ENCODE measurements at regions not wholly inside any gene's neighbourhood (a gene's known extent, or its start where the extent isn't known, plus 50 kb on each side); places are given as distances from the start of the nearest gene placed in this dataset.

DNA sequence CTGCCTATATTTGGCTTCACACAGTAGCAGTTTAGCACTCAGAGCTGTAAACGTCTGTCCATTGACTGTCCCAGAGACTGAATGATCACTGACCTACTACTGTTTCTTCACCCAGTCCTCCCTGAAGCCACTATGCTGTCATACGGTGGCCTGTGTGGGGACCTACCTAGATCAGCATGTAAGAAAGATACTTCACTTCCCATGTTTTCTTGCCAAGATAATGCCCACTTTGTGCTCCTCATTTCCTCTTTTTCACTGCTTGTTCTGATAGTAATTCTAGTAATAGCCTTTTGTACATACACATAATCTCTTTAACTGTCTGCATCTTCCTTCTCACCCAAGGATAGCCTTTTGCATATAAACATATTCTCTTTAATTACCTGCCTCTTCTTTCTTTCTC, 109.9 kb upstream of the TIAM2 start:
- DNase-seq, result no peak

DNA sequence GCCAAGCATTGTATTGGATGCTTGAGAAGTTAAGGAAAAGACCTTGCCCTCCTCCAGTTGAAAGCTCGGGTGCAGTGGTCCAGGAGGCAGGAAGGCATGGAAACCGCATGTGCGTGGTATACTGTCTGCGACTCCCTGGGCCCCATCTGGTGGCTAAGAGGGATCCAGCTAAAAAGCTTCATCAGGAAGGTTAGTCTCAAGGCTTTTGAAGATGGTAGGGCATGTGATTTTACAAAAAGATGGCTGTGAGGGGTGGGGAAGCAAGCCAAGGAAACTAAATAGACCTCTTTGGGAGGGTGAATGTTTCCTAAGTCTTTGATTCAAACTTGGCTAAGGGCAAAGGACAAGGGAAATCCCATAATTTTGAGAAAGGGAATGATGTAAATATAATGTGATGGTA, 109.1 kb upstream of the TIAM2 start:
- DNase-seq, result no peak

DNA sequence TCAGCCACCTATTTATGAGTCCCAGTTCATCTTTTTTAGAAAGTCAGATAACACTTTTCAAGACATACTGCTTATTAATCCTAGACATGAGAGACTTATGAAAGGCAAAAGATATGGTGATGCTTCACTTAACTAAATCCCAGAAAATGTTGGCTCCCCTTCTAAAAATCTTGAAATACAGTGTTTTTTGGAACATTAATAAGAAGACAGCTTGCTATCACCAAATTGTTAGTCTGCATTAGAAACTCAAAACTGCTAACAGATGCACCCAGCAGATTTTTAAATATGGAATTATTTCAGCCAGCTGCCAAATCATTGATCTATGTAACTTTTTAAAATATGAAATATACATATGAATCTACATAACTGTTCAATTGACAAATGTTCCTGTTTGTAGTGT, 108.6 kb upstream of the TIAM2 start:
- DNase-seq, result no peak

DNA sequence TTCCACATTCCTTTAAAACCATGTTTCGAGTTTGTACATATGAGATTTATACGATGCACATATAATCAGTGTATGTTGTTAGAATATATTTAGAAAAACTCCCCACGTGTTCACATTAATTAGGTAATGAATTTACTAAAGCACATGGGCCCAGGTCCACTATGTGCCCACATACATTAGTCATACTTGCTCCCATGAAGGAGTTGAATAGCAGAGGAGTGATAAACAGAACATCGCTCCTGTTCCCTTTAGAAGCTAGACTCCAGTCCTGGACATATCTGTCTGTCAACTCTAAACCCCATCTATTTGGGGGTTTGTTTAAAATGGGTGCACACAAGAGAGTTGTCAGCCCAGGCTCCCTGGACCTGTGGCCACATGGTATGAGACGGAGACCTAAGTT, 108.1 kb upstream of the TIAM2 start:
- no peak for DNase-seq

DNA sequence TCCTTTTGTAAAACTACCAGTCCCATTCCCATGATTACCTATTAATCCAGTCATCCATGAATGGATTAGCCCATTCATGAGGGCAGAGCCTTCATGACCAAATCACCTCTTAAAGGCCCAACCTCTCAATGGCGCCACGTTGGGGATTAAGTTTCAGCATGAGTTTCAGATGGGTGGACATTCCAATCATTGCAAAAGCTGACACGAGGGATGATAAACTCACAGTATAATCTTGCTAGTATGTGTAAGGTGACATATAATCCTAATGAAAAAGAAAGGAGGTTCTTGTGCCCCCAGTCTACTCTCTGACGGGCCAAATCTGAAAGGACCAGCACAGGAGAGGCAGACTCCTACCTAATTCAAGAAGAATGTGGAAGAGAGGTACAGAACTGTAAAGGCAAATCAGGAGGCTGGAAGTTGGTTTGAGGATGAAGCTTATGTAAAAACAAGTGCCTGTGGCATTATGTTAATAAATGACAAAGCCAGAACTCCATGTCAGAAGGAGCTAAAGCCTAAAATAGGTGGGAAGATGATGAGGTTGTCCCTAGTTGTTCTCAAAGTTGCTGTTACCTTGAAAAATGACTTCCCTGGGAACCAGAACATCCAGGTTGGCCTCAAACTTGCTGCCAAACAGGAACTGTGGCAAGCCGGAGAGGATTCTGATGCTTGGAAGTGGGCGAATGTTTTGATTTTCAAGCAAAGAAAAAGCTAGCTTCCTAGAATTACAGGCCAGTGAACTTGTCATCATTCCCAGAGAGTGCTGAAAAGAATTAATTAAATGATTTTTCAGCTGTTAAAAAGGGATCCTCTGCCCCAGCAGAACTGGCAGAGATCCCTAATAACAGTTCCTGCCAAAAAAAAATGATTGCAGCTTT, 106.5 kb upstream of the TIAM2 start:
- no peak for DNase-seq

DNA sequence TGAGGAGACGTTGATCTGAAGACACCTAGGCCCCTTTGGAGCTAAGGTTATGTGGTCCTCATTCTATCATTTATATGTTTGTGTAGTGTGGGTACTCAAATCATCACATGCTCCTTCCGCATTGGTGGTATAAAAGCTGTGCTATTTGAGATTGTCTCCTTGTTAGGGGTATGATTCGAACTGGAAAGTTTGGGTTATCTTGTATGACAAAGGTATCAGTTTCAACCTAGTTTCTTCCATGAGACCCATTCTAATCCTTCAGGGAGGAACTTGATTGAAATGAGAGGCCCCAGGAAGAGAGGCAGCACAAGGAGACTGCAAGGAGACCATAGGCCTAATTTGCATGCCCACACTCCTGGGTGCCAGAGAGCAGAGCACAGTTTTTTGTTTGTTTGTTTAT, 104.2 kb upstream of the TIAM2 start:
- no peak for DNase-seq

DNA sequence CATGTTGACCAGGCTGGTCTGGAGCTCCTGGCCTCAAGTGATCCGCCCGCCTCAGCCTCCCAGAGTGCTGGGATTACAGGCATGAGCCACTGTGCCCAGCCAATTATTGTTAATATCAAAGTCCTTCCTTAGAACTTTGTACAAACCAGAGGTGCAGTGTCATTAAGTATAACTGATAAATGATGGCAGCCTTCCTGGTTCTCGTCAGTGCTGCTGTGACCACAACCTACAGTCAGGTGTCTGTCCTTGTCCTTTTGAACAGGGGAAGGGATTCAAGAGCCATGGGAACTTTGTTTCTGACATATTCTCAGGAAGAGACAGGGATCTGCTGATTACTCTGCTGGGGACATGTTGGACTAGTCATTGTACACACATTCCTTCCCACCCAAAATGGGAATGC, 103.2 kb upstream of the TIAM2 start:
- DNase-seq, result no peak

DNA sequence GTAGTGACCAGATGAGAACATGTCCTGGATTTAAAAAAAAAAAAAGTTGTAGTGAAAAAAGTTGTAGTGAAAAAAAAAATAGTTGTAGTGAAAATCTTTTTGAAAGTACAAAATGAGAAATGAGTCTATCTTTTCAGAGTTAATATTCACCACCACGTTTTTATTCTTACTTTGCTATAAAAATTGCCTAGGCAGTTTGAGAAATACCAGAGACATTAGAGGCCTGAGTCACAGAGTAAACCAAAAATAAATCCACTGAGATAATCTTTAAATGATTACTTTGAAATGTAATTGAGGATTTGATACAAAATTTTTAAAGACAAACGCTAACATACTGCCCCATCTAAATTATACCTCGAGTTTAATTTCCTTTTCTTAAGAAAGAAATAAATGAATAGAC, 101.2 kb upstream of the TIAM2 start:
- no peak for DNase-seq

DNA sequence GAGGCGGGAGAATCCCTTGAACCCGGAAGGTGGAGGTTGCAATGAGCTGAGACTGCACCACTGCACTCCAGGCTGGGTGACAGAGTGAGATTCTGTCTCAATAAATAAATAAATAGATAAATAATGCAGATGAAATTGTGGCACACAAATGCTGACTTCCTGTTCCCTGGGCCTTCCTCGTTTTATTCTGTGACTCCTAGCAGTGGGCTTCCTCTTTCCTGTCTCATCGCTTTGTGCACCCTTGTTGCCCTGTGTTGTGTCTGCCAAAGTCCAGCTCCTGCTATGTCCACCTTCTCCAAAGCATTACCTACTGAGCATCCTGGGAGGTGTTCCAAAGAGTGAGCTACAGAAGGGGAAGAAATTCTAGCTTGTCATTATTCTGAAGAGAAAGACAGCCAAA, 100.2 kb upstream of the TIAM2 start:
- no peak for DNase-seq

DNA sequence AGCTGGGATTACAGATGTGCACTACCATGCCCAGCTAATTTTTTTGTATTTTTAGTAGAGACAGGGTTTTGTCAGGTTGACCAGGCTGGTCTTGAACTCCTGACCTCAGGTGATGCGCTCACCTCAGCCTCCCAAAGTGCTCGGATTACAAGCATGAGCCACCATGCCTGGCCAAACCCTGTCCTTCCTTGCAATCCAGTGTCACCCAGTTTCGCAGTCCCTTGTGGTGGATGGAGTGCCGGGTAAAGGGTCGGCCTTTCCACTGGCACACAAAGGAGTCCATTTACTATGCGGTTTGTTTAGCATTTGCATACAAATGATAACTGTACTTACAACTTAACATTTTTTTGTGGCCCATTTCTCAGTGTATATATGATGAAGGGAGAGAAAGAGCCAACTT, 99.3 kb upstream of the TIAM2 start:
- DNase-seq, result no peak

DNA sequence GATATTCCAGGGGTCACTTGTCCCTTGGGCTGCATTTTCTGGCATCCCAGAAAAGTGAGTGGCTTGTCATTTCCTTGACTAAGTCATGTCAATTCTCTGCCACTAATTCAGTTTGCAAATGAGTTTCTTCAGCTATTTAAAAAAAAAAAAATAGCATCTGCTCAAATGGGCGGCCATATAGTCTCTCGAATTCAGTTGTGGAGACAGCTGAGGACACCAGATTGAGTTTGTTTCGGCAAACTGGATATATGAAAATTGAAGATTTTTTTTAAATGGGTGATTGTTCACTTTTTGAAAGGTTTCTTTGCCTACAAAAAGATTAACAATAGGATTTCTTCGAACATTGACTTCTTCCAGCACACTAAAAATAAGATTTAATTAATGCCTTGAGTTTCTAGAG, 96.3 kb upstream of the TIAM2 start:
- no peak for DNase-seq

DNA sequence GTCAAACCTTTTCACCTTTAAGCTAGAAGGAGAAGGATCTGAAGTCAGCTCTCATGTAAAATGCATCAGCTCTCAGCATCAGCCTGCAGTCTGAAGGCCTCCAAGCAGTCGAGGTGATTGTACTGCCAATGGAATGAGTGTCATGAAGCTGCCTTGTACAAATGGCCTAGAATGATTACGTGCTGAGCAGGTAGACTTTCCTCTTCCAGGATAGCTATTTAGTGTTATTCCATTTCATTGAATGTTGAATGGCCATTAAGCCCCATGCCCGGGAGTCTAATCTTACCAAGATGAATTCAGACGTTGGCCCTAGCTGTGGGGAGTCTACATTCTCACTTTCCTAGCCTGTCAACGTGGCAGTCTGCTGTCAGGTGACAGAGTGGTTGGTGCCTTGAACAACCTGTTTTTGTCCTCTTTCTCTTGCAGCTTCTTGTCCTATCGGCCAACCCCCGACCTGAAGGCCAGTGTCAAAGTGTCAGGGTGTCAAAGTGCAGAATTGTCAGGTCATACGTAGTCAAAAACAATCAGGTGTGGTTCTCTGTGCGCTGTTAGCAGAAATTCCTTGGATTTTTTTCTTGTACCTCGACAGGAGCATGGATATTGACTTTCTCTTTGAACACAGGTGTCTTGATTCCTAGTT, 95.2 kb upstream of the TIAM2 start:
- DNase-seq, result no peak

DNA sequence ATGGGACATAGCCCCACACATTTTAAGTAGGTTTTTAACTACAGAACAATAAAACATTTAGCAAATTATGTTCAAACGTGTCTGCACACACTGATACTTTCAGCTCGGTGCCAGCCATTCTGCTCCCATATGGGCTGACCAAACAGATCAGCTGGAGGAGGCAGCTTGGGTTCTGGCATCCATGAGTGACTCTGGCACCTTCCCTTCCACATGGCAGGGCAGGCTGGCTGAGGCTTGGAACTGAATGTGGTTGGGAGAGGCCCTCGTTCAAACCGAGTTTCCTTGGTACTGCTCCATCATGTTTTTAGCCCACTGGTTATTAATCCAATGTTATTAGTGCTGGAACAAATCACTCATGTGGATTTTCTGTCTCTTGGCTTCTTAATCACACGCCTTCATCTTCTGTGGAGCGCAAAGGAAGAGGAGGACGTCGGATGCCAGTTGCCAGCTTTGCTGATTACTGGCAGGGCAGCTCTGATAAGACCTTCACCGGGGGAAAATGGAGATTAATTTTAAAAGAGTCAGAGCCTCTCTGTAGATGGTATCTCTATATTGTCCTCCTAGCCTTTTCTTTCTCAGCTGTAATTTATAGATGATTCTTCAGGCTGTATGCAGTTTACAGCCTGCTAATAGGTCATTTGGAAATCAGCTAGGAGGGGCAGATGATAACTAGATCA, 93.1 kb upstream of the TIAM2 start:
- no peak for DNase-seq

DNA sequence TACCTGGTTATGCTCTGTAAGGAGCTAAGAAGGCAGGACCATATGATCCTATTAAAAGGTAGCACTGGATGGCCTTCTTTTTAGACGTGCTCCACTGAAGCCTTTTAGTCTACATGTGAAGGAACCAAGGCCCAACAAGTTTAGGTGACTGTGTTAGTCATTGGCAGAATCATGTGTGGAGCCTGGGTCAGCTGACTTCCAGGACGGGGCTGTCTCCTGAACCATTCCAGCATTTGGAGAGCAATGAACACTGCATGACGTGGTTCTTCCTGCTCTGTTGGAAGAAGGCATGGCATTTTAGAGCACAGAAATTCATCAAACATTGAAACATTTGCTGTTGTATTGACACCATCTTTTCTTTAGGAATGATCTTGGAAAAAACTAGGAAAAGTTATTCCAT, 87.8 kb upstream of the TIAM2 start:
- no peak for DNase-seq

DNA sequence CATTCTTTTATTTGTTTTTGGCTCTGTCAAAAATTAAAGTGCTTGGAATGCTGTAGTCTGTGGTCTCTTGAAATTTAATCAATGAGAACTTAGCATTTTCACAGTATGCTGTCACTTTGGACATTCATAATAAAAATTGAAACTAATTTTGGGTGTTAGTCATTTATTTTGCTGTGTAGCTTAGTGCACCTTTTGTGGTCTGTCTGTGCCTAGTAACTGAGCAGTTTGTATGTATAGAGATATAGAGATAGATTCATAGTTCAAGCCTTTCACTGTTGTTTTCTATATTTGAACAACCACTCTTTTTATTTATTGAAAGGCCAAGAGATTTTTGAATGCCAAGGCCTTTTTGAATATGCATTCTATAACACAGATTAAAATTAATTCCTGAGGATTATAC, 86.4 kb upstream of the TIAM2 start:
- DNase-seq, result no peak

DNA sequence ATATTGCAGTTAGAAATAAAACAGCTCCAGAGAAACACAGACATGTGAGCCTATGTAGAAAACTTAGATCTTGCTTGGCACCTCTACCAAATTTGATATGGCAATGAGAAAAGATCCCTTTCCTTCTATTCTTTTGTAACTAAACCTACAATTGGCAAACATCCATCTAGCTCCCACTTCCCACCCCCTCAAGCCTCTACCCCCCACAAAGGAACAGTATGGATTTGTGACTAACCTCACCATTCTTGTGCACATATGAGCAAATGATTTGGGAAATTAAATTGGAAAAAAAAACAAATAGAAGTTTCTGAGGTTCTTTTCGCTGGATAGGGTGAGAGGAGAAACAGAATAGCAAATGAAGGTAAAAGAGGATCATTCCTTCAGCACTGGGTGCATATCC, 85.8 kb upstream of the TIAM2 start:
- no peak for DNase-seq

DNA sequence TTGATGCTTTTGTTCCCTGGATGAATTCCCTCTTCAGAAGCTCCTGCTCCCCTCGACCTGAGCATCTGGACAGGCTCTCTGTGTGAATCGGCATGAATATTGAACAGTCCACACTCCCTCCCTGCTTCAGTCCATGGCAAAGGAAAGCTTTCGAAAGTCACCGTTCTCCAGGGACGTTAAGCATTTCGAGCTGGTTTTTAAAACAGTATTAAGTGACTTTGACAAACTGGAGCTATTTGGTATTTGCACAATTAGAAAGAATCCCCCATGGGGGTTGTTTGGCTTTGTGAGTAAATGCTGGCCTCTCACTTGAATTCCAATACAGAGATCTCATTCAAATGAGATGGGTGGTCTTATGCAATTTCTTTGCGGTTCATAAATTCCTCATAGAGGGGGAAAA, 85.3 kb upstream of the TIAM2 start:
- DNase-seq, result no peak

DNA sequence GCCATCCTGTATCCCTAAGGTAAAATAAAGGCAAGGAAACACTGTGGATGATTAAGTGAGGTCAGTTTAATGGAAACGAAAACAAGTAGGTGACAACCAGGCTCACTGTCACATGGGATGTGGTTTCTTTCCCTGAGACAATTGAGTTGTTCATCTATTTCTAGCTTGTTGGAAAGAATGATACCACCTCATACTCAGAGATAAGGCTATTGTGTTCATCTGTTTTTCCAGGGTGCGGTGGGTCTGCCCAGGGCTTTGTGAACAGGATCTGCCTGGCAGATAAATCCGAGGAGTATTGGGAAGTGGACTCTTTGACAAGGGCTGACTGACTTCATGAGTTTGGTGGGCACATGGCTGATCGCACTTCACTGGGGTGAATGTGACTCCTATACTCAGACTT, 80.8 kb upstream of the TIAM2 start:
- no peak for DNase-seq

DNA sequence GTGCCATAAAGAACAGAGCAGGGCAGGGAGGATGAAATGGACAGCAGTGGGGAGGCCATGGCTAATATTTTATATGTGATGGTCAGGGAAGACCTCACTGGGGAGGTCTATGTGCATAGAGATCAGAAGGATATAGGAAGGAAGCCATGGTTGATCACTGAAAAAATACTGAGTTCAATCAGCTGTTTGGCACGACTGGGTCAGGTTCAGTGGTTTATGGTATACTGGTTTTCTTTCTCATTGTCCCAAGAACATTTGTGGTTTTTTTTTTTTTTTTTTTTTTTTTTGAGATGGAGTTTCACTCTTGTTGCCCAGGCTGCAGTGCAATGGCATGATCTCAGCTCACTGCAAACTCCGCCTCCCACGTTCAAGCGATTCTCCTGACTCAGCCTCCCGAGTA, 78.3 kb upstream of the TIAM2 start:
- no peak for DNase-seq

DNA sequence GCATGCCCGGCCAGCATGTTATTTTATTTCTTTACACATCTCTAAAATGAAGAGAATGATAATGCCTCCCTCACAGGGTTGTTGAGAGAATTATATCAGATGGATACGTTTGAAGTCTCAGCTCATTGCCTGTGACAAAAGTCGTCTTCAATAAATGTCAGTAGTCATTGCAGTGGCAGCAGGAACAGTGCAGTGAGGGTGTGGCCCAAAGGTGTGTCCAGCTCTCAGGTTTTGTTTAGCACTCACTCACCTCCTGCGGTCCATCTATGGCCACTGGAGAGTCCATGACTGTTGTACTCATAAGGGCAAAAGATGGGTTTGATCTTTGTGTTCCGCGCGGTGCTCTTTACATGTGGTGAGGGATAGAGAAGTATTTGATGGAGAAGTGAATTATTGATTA, 77.2 kb upstream of the TIAM2 start:
- DNase-seq, result no peak

DNA sequence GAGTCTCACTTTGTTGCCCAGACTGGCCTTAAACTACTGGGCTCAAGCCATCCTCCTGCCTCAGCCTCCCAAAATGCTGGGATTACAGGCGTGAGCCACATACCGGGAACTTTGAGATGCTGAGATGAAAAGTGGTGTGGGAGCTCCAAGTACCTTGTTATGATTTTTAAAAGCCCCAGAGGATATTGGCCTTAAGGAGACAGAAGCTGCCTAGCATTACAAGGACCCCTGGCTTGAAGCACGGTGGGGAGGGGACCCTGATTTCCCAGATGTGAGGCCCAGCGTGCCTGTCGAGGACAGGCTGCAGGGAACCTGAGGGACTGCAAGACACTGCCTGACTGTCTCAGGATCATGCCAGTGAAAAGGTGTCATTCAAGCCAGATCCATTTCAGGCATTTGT, 75.3 kb upstream of the TIAM2 start:
- DNase-seq, result no peak

DNA sequence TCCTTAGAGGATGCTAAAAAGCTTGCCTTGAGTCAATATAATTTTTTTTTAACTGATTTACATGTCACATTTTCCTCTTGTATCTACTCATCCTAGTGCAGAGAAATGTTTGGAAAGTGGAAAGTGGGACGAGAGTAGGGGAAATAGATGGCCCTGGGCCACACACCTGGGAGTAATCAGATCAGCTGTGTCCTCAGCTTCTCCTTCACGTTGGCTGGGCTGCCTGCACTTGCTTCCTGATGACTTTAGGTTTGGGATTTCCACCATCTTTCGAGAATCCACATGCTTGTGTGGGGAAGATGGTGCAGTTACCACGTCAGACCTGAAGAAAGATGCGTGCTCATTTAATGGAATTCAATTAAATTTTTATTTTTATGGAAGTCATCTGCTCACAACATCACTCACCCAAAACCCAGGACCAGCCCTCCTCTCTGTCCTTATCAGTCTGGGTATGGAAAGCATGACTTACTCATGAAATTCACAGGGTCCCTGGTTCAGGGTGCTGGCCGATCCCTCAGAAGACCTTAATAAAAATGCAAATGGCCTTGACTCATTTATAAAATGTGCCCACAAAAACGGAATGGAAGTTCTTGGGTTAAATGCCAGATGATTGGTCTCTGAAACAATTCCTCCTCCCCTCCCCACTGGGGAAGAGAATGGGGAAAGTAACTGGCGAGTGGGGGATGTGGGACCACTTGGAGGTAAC, 74.5 kb upstream of the TIAM2 start:
- DNase-seq, result no peak

DNA sequence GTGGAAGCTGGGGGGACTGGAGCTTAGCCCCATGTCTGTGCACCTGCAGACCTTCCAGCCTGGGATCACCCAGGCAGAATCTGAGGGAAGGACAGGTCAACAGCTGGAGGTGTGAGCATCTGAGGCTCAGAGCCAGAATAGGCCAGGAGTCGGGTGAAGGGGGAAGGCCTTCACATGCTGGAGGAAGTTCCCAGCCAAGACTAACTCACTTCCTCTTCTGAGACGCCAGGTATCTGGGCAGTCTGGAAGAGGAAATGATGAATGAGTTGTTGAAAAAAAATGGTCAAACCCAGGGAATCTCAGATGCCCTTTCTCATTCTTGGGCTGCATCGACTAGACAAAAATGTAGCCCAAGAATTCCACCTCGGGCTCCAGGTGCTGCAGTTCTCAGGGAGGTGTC, 73.6 kb upstream of the TIAM2 start:
- DNase-seq, result no peak

Measured in NCI-H2171 (cell line).